ENCODE measurements at regions not wholly inside any gene's neighbourhood (a gene's known extent, or its start where the extent isn't known, plus 50 kb on each side); places are given as distances from the start of the nearest gene placed in this dataset.

GRCh38 chr11:30758012-30758411, 171.9 kb upstream of the MPPED2 start:
- DNase-seq = no peak
- TF ChIP-seq POLR2A (IDR thresholded peaks at IDR 0.05) (no peak), CTCF (IDR thresholded peaks at IDR 0.05) (no peak)
- no peaks in the 10 kb centered on the region for H3K9me3 ChIP-seq (replicated peaks in 1 of 3)
- no peak overlapping the region for H3K27ac ChIP-seq
- intact Hi-C loops (cut with DNase I) = no loop called here
- WGBS, 4 donors = 63 to 75% (median 67%) methylated on average over 3 of the region's 3 CpGs
- no peaks in the 10 kb centered on the region for H3K27me3 ChIP-seq
- no peak overlapping the region for H3K4me3 ChIP-seq
- no peaks in the 10 kb centered on the region for H3K36me3 ChIP-seq (replicated peaks in 1 of 2)
- no peaks in the 10 kb centered on the region for H3K4me1 ChIP-seq (replicated peaks in 1 of 2)

DNA sequence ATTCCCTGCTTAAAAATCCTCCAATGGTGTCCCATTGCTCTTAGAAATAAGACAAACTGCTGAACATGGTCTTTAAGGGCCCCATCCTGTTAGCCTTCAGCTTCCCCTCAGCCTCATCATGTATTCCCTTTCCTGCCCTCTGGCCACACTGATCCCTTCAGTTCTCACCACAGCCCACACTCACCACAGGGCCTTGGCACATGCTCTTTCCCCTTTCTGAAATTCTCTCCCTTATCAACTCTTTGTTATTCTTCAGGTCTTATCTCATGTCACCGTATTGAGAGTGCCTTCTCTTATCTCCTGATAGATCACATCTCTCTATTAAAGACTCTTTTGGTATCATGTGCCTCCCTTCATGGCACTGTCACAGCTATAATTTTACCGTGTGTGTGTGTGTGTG, 167.8 kb upstream of the MPPED2 start:
- Histone ChIP-seq H3K4me3 (no peak overlapping the region), H3K4me1 (replicated peaks in 1 of 2) (no peaks in the 10 kb centered on the region), H3K27me3 (no peaks in the 10 kb centered on the region), H3K9me3 (replicated peaks in 1 of 3) (no peaks in the 10 kb centered on the region), H3K36me3 (replicated peaks in 1 of 2) (no peaks in the 10 kb centered on the region), H3K27ac (no peak overlapping the region)
- TF ChIP-seq POLR2A (IDR thresholded peaks at IDR 0.05) (no peak), CTCF (IDR thresholded peaks at IDR 0.05) (no peak)
- DNase-seq = no peak
- 31 to 44% (median 38%) methylated on average over 2 of the region's 2 CpGs for WGBS, 4 donors
- intact Hi-C loops (cut with DNase I) = no loop called here

DNA sequence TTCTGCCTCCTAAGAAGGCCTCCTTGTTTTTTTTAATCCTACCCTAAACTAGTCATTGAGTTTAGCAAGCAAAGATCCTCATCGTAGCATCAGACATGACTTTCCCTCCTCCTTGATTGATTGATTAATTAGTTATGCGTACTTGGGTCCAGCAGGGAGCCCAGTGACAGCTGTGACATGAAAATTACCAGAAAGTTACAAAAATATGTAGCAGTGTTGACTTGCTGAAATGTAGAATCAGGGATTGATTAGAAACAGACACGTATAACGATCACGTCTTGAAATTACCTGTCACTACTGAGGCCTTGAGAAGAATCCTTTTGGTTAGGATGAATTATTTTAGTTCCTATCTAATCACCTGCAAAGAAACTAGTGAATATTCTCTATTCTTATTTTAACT, 167.4 kb upstream of the MPPED2 start:
- H3K36me3 ChIP-seq (replicated peaks in 1 of 2) = no peaks in the 10 kb centered on the region
- H3K4me3 ChIP-seq = no peak overlapping the region
- WGBS, 4 donors = 88 to 95% (median 90%) methylated on average over 5 of the region's 5 CpGs
- H3K9me3 ChIP-seq (replicated peaks in 1 of 3) = no peaks in the 10 kb centered on the region
- H3K27me3 ChIP-seq = no peaks in the 10 kb centered on the region
- H3K27ac ChIP-seq = no peak overlapping the region
- intact Hi-C loops (cut with DNase I) = no loop called here
- TF ChIP-seq POLR2A (IDR thresholded peaks at IDR 0.05) = no peak
- no peak for TF ChIP-seq CTCF (IDR thresholded peaks at IDR 0.05)
- H3K4me1 ChIP-seq (replicated peaks in 1 of 2) = no peaks in the 10 kb centered on the region
- DNase-seq = no peak

DNA sequence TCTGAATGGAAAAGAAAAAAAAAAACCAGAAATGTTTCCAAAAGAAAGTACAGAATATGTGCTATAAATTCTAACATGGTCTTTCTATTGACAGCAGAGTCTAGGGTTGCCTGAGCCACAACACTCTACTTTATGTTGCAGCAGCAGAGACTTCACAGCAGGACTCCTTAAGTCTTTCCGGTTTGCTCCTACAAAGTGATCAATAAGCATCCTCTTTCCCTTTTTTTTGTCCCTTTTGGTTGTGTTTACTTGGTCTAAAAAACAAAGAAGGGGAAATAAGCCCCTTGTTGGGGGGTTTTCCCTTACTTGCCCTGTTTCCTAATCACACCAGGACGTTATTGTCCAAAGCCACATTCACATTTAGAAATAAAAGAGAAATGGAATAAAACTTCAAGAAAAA, 163.1 kb upstream of the MPPED2 start:
- 56 to 80% (median 63%) methylated on average over 2 of the region's 2 CpGs for WGBS, 4 donors

More for the DNA sequence above, 163.1 kb upstream of the MPPED2 start:
- H3K27me3 ChIP-seq = no peaks in the 10 kb centered on the region
- H3K27ac ChIP-seq = no peak overlapping the region
- DNase-seq = no peak
- TF ChIP-seq CTCF (IDR thresholded peaks at IDR 0.05) = no peak
- TF ChIP-seq POLR2A (IDR thresholded peaks at IDR 0.05) = no peak
- no peaks in the 10 kb centered on the region for H3K9me3 ChIP-seq (replicated peaks in 1 of 3)
- H3K4me3 ChIP-seq = no peak overlapping the region
- no peaks in the 10 kb centered on the region for H3K4me1 ChIP-seq (replicated peaks in 1 of 2)
- intact Hi-C loops (cut with DNase I) = no loop called here
- H3K36me3 ChIP-seq (replicated peaks in 1 of 2) = no peaks in the 10 kb centered on the region
